AG04449 (cell line): ENCODE measurements at regions not wholly inside any gene's neighbourhood (a gene's known extent, or its start where the extent isn't known, plus 50 kb on each side); places are given as distances from the start of the nearest gene placed in this dataset.

ENCODE experiments used
- CTCF ChIA-PET: fragments of 350-600 bp; formaldehyde crosslinking; extraction: SDS; loops from one replicate; lab custom pipeline; 2021; ENCODE audit warnings: antibody characterized with exemption; lab: Yijun Ruan, JAX
- POLR2A ChIA-PET: fragments of 400-600, 350-600 bp; formaldehyde crosslinking; extraction: SDS; loops from one replicate; lab custom pipeline; 2020; ENCODE audit warnings: antibody characterized with exemption, inconsistent platforms; lab: Yijun Ruan, JAX
- DNase-seq: peaks from one replicate; pipeline ENCODE4 v3.0.0-alpha.2; 2010; ENCODE audit warnings: low read depth, low spot score
- H3K4me3 ChIP-seq: 2 replicates; pipeline ENCODE4 v1.5.1; 2011; ENCODE audit warnings: low read depth, mild to moderate bottlenecking, control low read depth, low read length
- TF ChIP-seq, protein P1 (sequence below): IDR thresholded peaks from one replicate; pipeline ENCODE4 v1.5.1; 2011; ENCODE audit warnings: mild to moderate bottlenecking, moderate library complexity, low read length, control low read depth, inconsistent platforms; ENCODE audit not compliant: insufficient read depth; ENCODE audit errors: missing control alignments

DNA sequence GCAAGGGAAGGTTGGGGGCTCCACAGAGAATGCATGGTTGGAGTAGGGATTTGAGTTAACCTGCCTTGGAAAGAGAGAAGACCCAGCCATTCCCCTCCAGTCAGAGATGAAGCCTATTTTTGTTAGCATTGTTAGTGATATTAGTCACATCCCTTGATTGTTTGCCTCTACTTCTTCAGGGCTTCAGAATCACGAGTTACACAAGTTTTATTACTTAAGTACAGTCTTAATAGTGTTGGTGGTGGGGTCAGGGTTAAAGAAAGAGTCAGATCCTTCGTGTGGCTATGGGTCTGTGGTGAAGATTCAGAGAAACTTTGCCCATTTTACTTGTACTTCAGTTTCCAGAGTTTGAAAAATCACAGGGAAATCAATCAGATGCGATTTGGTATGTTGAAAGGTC is 363.1 kb downstream of the LRIG3 start:
- CTCF ChIA-PET: no interaction called here
- TF ChIP-seq, protein P1, sequence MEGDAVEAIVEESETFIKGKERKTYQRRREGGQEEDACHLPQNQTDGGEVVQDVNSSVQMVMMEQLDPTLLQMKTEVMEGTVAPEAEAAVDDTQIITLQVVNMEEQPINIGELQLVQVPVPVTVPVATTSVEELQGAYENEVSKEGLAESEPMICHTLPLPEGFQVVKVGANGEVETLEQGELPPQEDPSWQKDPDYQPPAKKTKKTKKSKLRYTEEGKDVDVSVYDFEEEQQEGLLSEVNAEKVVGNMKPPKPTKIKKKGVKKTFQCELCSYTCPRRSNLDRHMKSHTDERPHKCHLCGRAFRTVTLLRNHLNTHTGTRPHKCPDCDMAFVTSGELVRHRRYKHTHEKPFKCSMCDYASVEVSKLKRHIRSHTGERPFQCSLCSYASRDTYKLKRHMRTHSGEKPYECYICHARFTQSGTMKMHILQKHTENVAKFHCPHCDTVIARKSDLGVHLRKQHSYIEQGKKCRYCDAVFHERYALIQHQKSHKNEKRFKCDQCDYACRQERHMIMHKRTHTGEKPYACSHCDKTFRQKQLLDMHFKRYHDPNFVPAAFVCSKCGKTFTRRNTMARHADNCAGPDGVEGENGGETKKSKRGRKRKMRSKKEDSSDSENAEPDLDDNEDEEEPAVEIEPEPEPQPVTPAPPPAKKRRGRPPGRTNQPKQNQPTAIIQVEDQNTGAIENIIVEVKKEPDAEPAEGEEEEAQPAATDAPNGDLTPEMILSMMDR: no peak
- POLR2A ChIA-PET: no interaction called here
- DNase-seq: peak; percentile 71
- H3K4me3 ChIP-seq: no peak overlapping the region

- CTCF ChIA-PET: no interaction called here
- DNase-seq: no peak
- no peak overlapping the region for H3K4me3 ChIP-seq
- TF ChIP-seq, protein P1: no peak
- POLR2A ChIA-PET: no interaction called here
These were observed 362.6 kb downstream of the LRIG3 start for GRCh38 chr12:58557661-58558060.

- no peak for DNase-seq
- TF ChIP-seq, protein P1: no peak
- ChIA-PET CTCF (no interaction called here), POLR2A (no interaction called here)
- no peak overlapping the region for H3K4me3 ChIP-seq
These were observed 356.7 kb downstream of the LRIG3 start for GRCh38 chr12:58563621-58564020.

- no peak overlapping the region for H3K4me3 ChIP-seq
- DNase-seq: peak; percentile 65
- ChIA-PET POLR2A (no interaction called here), CTCF (no interaction called here)
- TF ChIP-seq, protein P1: no peak
These were observed 355.6 kb downstream of the LRIG3 start for GRCh38 chr12:58564721-58565120.

DNA sequence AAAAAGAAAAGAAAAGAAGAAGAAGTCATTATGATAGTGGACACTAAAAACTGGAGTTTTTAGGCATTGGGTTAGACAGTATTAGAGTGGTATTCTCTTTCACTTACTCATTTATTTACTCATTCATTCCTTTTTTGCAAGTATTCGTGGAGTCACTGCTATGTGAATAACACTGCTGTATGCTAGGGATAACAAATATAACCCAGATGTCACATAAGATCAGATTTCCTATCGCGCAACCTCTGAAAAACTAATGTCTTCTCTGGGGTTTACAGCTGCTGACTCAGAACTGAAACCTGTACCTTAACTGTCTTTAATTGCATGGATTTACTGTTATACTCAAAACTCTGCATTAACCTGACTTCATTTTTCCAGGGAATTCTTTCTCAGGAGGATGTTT is 353.7 kb downstream of the LRIG3 start:
- POLR2A ChIA-PET: no interaction called here

GRCh38 chr12:58567189-58567588 is 353.1 kb downstream of the LRIG3 start:
- no peak for DNase-seq
- POLR2A ChIA-PET: no interaction called here
- TF ChIP-seq, protein P1: no peak
- CTCF ChIA-PET: no interaction called here
- no peak overlapping the region for H3K4me3 ChIP-seq

More for the DNA sequence above, 353.7 kb downstream of the LRIG3 start:
- TF ChIP-seq, protein P1: no peak
- no peak overlapping the region for H3K4me3 ChIP-seq
- DNase-seq: peak; percentile 85
- CTCF ChIA-PET: no interaction called here
